T-helper 2 cell (primary cell): ENCODE measurements at regions not wholly inside any gene's neighbourhood (a gene's known extent, or its start where the extent isn't known, plus 50 kb on each side); places are given as distances from the start of the nearest gene placed in this dataset.

Experiments used
- DNase-seq, 5 experiments: peaks; one replicate each; pipeline versions ENCODE4 v3.0.0 to v3.0.0-alpha.2; 2012 to 2022

DNA sequence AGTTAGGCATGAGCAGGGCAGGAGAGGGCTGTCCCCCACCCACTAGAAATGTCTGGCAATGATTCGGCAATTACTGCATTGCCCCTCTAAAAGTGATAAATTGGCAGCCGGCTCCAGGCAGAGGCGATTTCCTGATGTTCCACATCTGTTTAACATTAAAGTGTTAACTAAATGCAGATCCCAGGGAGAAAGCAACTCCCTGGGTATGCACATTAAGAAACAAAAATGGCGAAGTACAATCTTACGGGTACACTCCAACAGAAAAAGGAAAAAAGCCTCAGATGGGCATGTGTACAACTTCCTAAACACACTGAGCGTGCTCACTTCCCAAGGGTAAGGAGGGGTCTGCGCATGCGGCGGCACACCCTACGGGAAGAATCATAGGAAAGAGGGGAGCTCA, 314.4 kb downstream of the CASP12 start:
- no peak for DNase-seq

DNA sequence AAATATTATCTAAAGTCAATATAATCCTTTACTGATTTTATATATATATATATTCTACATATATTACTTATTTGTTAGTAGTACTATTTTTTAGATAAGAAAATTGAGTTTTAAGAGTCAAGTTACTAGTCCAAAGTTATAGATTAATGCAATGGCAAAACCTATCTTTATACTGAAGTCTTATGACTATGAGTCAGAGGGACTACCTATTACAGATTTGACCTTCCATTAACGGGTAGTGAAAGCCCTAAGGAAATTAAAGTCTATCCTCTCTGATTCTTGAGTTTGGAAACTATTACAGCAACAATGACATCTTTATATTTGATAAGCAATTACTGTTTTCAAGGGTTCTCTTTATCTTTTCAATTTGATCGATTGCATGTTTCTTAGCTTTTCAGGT, 315.8 kb downstream of the CASP12 start:
- no peak for DNase-seq

DNA sequence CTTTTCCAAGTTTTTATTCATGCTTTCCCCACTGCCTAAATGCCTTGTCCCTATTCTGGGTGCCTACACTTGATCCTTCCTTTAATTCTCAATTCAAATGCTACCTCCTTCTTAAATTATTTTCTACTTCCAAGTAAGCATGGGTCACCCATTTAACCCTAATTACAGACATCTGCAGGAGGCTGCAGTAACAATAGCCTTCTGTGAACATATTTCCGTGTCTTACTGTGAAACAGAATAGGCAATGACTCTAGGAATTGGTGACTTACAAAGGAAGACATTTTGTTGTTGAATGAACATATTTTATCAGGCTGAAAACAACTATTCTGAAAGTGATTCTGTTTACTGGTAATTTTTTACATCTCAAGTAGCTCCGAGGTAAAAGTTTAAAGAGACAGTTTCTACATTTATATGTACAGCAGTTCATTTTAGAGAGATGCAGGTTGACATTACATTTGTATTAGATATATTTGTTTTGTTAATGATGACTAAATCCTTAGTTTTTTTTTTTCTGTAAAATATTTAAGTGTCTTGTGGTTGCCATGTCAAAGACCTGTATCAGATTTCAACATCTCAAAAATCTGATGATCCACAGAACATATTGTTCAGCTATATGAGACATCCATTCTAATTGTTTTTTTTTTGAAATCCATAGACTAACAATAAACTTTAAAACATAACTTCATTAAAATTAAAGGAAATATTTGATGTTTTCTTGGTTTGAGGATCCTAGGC, 316.8 kb downstream of the CASP12 start:
- no peak for DNase-seq

DNA sequence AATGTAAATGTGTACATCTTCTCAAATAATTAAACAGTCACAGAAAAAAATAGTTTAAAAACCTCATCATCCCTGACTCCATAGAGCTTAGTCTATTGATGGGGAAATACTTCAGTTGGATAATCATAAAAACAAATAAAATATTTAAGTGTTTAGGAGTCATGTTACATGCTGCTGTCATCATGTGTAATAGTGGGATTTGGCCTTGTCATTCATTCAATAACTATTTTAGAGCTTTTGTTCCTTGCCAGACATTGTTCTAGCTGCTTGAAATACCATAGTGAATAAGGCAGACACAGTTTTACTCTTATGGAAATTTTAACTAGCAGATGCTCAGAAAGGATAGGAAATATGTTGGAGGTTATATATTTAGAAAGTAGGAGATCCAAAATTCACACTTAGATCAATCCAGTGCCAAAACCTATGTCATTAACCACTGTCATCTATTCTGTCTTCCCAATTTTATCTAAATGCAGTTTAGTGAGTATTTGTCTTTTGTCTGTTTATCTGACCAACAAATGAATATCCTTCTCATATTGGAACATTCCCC, 324.7 kb downstream of the CASP12 start:
- DNase-seq: no peak

DNA sequence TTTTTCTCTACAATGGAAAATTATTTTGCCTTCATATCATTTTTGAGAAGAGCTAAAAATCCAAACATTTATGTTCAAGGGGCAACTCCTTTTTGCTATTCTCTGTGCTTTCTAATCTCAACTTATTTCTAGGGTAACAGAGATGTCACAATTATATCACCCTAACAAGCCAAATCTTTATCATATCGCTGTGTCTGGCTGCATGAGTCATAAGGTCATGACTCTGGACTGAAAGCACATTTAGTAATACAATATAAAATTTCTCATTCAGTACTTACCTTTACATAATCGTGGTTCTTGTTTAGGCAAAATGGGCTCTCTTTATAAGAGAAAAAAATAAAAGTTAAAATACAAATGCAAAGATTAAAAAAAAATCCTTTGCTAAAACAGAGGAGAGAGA, 326.0 kb downstream of the CASP12 start:
- no peak for DNase-seq

DNA sequence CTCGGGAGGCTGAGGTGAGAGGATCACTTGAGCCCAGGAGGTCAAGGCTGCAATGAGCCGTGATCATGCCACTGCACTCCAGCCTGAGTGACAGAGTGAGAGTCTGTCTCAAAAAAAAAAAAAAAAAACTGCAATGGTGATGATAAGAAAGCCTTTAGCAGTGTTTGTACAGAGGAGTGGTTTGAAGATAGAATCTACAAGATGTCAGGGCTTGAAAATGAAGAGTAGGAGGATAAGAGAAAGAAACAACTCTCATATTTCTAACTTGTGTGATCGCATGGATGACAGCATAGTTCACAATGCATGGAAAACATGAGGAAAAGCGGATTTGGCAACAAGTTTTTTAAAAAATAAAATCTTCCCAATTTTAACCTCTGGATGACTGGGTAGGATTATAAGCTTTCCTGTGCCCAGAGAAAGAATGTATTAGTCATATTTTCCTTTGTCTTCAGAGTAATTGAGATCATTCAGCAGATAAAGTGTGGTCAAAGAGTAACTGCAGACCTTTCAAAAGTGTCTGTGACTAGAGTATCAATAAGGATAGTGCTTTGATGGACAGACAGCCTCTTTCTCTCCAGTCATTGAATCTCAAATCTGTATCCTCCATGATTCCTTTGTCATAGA, 328.1 kb downstream of the CASP12 start:
- DNase-seq: peak in 1 of 5 experiments; percentile 53

DNA sequence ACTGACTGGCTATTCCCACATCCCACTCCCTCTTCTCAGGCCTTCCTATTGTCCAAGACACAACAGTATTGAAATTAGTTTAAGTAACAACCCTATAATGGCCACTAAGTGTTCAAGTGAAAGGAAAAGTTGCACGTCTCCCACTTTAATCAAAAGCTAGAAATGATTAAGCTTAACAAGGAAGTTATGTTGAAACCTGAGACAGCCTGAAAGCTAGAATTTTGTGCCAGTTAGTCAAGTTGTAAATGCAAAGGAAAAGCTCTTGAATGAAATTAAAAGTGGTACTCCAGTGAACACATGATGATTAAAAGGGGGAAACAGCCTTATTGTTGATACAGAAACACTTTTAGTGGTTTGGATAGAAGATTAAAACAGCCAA, 332.7 kb downstream of the CASP12 start:
- DNase-seq: peak in 1 of 5 experiments; percentile 7

DNA sequence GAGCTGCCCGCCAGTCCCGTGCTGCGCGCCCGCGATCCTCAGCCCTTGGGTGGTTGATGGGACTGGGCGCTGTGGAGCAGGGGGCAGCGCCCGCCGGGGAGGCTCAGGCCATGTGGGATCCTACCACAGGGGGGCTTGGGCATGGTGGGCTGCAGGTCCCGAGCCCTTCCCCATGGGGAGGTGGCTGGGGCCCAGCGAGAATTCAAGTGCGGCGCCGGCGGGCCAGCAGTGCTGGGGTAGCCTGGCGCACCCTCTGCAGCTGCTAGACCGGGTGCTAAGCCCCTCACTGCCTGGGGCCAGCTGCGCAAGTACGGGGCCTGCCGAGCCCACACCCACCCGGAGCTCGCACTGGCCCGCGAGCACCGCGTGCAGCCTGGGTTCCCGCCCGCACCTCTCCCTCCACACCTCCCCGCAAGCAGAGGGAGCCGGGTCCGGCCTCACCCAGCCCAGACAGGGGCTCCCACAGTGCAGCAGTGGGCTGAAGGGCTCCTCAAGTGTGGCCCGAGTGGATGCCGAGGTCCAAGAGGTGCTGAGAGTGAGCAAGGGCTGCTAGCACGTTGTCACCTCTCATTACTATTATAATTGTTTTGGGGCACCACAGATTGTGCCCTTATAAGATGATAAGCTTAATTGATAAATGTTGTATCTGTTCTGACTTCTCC, 333.2 kb downstream of the CASP12 start:
- no peak for DNase-seq

DNA sequence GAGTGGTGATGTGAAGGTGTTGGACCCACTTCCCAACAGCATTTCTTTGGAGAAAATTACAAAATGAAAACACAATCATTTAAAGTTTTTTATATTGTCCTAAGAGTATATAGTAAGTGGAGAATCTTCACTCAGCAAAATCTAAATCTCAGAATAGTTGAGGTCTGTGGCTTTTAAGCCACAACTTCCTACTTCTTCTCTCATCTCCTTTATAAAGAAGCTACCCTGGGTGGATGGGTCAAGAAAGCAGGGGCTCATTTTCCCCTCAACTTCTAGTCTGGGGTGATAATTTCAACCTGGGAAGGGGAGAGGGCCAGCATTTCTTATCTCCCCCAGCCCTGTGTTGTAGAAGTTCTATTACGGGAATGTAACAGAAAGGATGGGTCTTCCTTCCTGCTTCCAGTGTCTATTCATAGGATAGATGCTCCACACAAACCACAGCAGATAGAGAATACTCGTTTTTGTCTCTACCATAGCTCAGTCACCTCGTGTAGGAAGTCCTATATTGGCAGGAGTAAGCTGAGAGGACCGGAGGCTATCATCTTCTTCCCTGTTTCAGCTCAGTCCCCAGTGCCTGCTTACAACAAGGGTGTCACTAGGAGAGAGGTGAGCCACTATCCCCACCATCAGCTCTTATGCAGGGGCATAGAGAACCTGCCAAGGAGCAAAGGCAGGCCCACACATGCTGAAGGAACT, 341.5 kb downstream of the CASP12 start:
- DNase-seq: peak in 1 of 5 experiments; percentile 39

DNA sequence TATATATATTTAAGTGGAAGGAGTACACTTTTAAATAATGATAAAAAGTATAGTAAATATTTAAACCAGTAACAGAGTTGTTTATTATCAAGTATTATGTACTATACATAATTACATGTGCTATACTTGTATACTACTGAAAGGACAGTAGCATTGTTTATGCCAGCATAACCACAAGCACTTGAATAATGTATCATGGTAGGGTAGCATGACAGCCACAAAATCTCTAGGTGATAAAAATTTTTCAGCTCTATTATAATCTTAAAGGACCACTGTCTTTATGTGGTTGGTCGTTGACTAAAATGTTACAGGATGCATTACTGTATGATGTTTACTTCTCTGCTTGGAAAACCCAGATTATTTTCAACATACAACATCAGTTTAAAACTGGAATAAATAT, 349.2 kb downstream of the CASP12 start:
- peak in 1 of 5 experiments; percentile 13 for DNase-seq

DNA sequence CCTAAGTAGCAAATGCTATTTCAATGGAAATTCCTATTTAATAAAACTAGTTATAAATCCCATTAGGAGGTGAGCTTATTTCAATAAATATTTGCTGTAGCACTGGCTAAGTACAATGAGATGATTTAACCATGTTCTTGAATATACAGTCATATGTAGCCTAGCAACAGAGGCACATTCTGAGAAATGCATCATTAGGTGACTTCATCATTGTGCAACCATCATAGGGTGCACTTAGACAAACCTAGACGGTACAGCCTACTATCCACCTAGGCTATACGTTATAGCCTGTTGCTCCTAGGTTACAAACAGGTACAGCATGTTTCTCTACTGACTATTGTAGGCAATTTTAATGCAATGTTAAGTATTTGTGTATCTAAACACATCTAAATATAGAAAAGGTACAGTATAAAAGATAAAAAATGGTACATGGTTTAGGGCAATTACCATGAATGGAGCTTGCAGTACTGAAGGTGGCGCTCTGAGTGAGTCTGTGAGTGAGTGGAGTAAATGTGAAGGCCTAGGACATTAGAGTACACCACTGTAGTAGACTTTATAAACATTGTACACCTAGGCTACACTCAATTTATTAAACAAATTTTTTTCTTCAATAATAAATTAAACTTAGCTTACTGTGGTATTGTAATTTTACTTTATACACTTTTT, 350.1 kb downstream of the CASP12 start:
- peak in 1 of 5 experiments; percentile 17 for DNase-seq

DNA sequence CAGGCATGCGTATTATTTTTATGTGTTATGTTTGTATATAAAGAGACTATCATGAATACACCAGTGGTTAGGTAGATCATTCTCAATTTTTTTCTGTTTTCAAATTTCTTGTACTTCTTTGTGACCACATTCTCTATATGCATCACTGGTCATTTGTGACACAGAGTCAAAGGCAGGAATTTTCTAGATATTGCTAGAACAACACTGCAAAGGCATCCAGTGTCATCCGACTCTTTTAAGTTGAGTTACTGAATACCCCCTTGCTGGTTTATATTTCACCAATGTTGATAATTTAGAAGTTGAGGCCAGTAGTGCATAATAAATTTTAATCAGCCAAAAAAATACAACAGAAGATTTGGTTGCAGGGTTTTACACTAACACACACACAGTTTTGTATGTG, 351.8 kb downstream of the CASP12 start:
- no peak for DNase-seq

DNA sequence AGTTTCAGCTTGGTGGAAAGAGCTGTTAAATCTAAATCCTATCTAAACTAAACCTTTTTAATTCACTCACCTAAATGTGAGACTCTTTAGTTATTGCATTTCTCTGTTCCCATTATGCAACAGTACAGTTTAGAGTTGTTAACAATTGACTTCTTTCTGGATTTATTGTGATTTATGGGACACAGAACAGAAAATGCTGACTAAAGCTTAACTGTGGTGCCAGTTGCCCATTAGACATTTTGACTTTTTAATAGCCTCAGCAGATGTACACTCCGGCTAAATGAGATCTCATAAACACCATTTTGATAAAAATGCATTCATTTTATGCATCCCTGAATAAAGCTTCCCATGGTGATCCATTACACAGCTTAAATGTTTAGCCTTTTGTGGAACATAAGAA, 356.6 kb downstream of the CASP12 start:
- no peak for DNase-seq

DNA sequence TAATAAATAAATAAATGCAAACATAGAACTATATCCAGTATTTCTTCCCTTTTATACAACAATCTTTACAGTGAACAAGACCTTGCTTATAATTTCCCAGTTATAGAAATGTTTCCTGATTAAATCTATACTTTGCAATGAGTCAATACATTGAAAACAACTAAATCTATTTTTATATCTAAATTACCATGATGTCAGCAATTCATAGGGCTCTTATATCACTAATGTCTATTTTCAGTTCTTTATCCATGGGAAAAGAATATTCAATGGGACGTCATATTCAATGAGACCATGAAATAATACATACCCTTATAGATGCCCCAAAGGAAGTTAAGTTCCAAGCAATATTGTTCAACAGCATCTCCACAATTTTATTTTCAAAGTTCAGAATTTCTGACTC, 359.9 kb downstream of the CASP12 start:
- no peak for DNase-seq

DNA sequence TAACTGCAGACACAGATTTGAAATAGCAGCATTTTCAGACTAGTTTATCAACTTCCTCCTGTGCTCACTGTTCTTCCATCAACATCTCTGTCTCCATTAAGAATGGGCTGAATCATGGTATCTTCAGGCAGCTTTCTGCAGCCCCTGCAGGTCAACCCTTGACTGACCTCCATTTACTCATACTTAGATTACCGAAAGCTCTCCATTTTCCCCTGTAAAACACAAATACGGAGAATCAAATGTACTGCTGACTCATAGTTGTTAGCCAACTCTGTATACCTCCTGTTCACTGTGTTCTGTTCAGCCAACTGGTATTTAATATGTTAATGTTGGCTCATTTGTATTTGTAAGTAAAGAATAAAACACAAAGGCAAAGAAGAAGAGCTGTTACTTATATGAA, 364.0 kb downstream of the CASP12 start:
- no peak for DNase-seq

DNA sequence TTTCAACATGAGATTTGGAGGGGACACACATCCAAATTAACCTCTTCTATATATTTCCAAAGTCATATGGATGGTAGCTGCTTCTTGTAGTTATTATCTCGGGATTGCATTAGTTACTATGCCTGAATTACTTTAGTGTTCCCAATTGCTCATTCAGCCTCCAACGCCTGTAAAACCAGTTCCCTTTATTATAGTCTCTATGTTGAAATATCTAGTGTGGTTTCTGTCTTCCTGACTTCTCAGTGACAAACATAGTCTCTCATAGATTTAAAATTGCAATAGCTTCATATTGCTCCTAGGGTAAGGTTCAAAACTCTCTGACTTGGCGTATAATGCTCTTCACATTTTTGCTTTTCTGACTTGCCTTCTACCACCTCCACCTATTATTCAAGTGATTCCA, 366.4 kb downstream of the CASP12 start:
- DNase-seq: no peak

DNA sequence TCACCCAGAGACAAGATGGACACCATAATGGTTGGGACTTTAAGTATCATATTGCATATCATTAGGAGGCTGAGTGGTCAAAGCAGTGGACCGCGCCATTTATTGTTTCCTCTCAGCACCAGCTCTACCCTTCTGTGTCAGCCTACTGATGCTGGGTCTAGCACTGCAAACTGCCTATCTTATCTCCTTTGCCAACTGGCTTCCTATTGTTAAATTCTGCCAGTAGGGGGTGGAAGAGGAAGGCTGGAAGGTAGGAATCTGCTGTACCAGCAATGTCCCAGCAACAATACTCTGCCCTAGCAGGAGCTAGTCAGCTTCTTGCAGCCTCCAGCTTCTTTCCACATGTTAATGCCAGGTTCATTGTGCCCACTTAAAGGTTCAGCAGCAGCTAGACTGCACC, 367.1 kb upstream of the PDGFD start:
- peak in 1 of 5 experiments; percentile 34 for DNase-seq

DNA sequence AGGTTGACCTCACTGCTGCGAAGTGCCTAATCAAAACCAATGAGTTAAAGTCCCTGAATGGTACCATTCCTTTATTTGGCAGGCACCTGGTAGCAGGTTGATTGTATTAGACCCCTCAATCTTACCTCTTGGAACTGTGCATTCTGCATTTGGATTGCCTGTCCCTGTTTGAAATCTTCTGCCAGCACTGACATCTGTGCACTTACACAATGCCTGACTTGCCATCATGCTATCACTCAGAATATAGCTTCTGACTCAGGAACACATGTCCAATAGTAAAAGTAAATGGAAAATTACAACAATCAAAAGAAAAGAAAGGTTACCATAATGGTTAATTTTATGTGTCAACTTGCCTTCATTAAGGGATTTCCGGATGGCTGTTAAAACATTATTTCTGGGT, 366.0 kb upstream of the PDGFD start:
- DNase-seq: no peak

DNA sequence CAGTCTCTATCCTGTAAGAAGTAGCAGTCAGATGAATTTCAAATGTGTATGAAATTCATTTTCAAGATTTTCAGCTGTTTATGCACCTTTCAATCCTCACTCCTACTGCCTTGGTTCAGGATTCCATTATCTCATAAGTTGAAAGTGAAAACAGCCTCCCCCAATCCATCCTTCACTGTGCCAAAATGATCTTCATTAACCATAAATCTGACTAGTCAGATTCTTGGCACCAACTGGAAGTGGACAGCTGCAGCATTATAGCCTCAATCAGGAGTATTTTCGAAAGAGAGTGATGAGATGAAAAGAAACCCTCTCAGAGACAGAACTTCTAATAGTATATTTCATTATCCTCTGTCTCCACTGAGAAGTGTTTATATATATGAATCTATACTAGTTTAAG, 365.3 kb upstream of the PDGFD start:
- DNase-seq: no peak

DNA sequence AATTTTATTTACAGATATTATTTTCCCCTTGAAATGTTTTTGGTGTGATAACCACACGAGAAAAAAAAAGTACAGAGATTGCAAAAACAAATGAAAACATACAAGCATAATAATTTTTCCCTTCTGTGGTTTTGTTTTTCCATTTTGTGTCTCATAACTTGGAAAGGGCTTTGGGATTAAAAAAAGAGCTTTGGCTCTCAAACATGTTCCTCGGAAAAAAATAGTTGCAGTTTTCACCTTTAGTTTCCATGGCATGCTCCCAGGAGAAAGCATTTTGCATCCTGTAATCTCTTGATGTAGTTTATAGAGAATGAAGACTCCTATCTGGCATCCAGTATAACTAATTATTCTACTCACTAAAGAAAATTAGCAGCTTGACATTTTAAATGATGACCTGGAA, 362.1 kb upstream of the PDGFD start:
- no peak for DNase-seq

DNA sequence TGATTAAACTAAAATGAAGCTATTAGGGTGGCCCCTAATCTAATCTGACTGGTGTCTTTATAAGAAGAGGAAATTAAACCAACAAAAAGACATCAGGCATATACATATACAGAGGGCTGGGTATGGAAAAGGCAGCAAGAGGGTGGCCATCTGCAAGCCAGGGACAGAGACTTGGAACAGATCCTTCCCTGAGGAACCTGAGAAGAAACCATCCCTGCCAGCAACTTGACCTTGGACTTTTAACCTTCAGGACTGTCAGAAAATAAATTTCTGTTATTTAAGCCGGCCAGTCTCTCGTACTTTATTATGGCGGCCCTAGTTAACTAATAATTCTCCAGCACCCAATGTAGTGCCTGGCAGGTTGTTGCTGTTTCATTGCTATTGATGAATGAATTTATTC, 361.5 kb upstream of the PDGFD start:
- DNase-seq: no peak

DNA sequence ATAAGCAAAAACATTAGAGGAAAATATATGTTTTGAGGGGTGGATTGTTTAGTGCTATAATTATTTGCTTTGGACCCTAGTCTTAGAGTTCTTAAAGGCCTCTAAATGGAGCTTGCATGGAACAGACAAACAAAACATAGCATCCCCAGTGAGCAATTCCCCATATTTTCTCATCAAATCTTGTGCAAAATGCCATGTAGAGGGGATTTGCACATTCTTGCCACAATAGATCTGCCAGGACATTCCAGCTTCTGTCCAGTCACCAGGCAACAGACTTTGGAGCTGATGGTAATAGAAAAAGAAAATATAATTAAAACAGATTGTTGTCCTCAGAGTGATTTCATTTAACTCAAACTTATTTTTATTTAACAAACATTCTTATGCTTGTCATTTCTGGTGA, 360.3 kb upstream of the PDGFD start:
- no peak for DNase-seq

DNA sequence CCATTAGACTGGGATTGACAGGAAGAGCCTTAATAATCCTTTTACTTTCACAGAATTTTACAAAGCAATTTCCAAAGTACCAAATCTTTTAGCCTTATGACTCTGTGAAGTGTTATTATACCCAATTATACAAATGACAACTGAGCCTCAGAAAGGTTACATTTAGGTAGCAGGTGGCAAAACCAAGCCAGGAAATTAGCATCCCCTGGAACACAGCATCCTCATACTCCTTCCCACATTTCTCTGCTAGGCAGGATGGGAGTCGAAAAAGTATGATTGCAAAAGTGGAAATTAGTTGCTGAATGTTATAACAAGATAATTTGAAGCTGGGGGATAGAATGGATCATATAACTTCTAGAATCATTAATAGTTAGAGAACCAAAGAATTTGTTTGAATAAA, 359.7 kb upstream of the PDGFD start:
- no peak for DNase-seq
